NCI-H510A (cell line): ENCODE measurements at regions not wholly inside any gene's neighbourhood (a gene's known extent, or its start where the extent isn't known, plus 50 kb on each side); places are given as distances from the start of the nearest gene placed in this dataset.
"Not testable (repeated sequence)": the region's sequence is repeated elsewhere in the genome, so short reads cannot be mapped to it uniquely, and the experiment has no call there.

Experiments
- DNase-seq: peaks from one replicate; lab custom pipeline; 2025; lab: John Stamatoyannopoulos, UW

- DNase-seq: no peak
These were observed 280.3 kb downstream of the BCAT1 start for GRCh38 chr12:24668563-24668962.

- no peak for DNase-seq
These were observed 284.6 kb downstream of the BCAT1 start for GRCh38 chr12:24664161-24664880.

- DNase-seq: no peak
These were observed 287.2 kb downstream of the BCAT1 start for GRCh38 chr12:24661657-24662096.

GRCh38 chr12:24659016-24659415 lies 289.9 kb downstream of the BCAT1 start:
- no peak for DNase-seq

GRCh38 chr12:24654344-24654743 lies 294.6 kb downstream of the BCAT1 start:
- not testable (repeated sequence) for DNase-seq

- DNase-seq: no peak
These were observed 299.3 kb downstream of the BCAT1 start for GRCh38 chr12:24649634-24650033.

- DNase-seq: no peak
These were observed 299.7 kb downstream of the BCAT1 start for GRCh38 chr12:24649209-24649608.

GRCh38 chr12:24645254-24645653 lies 303.6 kb downstream of the BCAT1 start:
- no peak for DNase-seq

GRCh38 chr12:24643120-24644119 lies 305.5 kb downstream of the BCAT1 start:
- no peak for DNase-seq

- no peak for DNase-seq
These were observed 309.3 kb downstream of the BCAT1 start for GRCh38 chr12:24639641-24640040.

GRCh38 chr12:24632466-24632865 lies 316.4 kb downstream of the BCAT1 start:
- DNase-seq: no peak

- no peak for DNase-seq
These were observed 317.1 kb downstream of the BCAT1 start for GRCh38 chr12:24631676-24632426.

GRCh38 chr12:24630856-24631255 lies 318.0 kb downstream of the BCAT1 start:
- no peak for DNase-seq

- no peak for DNase-seq
These were observed 318.5 kb downstream of the BCAT1 start for GRCh38 chr12:24630446-24630845.

- DNase-seq: no peak
These were observed 323.8 kb downstream of the BCAT1 start for GRCh38 chr12:24625103-24625502.

- DNase-seq: not testable (repeated sequence)
These were observed 328.9 kb downstream of the BCAT1 start for GRCh38 chr12:24619954-24620353.

GRCh38 chr12:24617471-24617870 lies 331.4 kb downstream of the BCAT1 start:
- no peak for DNase-seq

GRCh38 chr12:24615967-24616411 lies 332.9 kb downstream of the BCAT1 start:
- DNase-seq: no peak

GRCh38 chr12:24608637-24609285 lies 340.1 kb downstream of the BCAT1 start:
- DNase-seq: no peak

GRCh38 chr12:24608108-24608507 lies 340.8 kb downstream of the BCAT1 start:
- no peak for DNase-seq

GRCh38 chr12:24605916-24606315 lies 343.0 kb downstream of the BCAT1 start:
- no peak for DNase-seq

- no peak for DNase-seq
These were observed 343.4 kb downstream of the BCAT1 start for GRCh38 chr12:24605466-24605865.
